Neural cell (in vitro differentiated cells): ENCODE measurements at regions not wholly inside any gene's neighbourhood (a gene's known extent, or its start where the extent isn't known, plus 50 kb on each side); places are given as distances from the start of the nearest gene placed in this dataset.

Experiments
- H2AFZ ChIP-seq: fragments of 200-600, 300-800 bp; sonication (generic), shearing (Covaris generic); 2 replicates; pipeline ENCODE4 v1.6.0; 2014; ENCODE audit warnings: low read depth, mild to moderate bottlenecking, antibody characterized with exemption, low read length, moderate library complexity
- H3F3A ChIP-seq: fragments of 200-600 bp; shearing (Covaris generic); 2 replicates; pipeline ENCODE4 v1.6.1; 2016; ENCODE audit warnings: mild to moderate bottlenecking, moderate library complexity, mixed read lengths, antibody characterized with exemption, low read length; ENCODE audit not compliant: insufficient read depth, poor library complexity, severe bottlenecking
- H3K27ac ChIP-seq: fragments of 200-600, 300-800 bp; sonication (generic), shearing (Covaris generic); 2 replicates; pipeline ENCODE4 v1.5.1; 2014; ENCODE audit warnings: mild to moderate bottlenecking, low read length, moderate library complexity
- H3K27me3 ChIP-seq: fragments of 300-800, 200-600 bp; sonication (generic), shearing (Covaris generic); 2 replicates; pipeline ENCODE4 v1.6.0; 2014; ENCODE audit warnings: mild to moderate bottlenecking, low read depth, low read length, moderate library complexity; ENCODE audit not compliant: insufficient read depth
- H3K36me3 ChIP-seq: fragments of 300-800, 200-600 bp; sonication (generic), shearing (Covaris generic); 2 replicates; pipeline ENCODE4 v1.5.1; 2014; ENCODE audit warnings: mild to moderate bottlenecking, antibody characterized with exemption, low read length, moderate library complexity; ENCODE audit not compliant: insufficient read depth
- H3K4me2 ChIP-seq: fragments of 300-800, 200-600 bp; sonication (generic), shearing (Covaris generic); 2 replicates; pipeline ENCODE4 v1.6.0; 2014; ENCODE audit warnings: mild to moderate bottlenecking, low read length
- H3K4me3 ChIP-seq: fragments of 300-800, 200-600 bp; sonication (generic), shearing (Covaris generic); 2 replicates; pipeline ENCODE4 v1.5.1; 2014; ENCODE audit warnings: mild to moderate bottlenecking, low read length, moderate library complexity
- H3K79me2 ChIP-seq: fragments of 200-600 bp; shearing (Covaris generic); replicated peaks from 2 replicates; pipeline ENCODE4 v1.6.0; 2014; ENCODE audit warnings: mild to moderate bottlenecking, low read length, moderate library complexity; ENCODE audit not compliant: insufficient read depth
- H3K9ac ChIP-seq: fragments of 300-800, 200-600 bp; sonication (generic), shearing (Covaris generic); 2 replicates; pipeline ENCODE4 v1.6.1; 2016; ENCODE audit warnings: mild to moderate bottlenecking, low read length, mixed read lengths
- H3K9me2 ChIP-seq: fragments of 200-600 bp; shearing (Covaris generic); 2 replicates; pipeline ENCODE4 v1.6.1; 2016; ENCODE audit warnings: mild to moderate bottlenecking, low read length, mixed read lengths; ENCODE audit not compliant: insufficient read depth
- H3K9me3 ChIP-seq: fragments of 200-600, 300-800 bp; sonication (generic), shearing (Covaris generic); 2 replicates; pipeline ENCODE4 v1.6.1; 2016; ENCODE audit warnings: mild to moderate bottlenecking, mixed run types, low read length, moderate library complexity, mixed read lengths
- H4K20me1 ChIP-seq: fragments of 200-600 bp; shearing (Covaris generic); 2 replicates; pipeline ENCODE4 v1.6.1; 2016; ENCODE audit warnings: mild to moderate bottlenecking, mixed run types; ENCODE audit not compliant: insufficient read depth
- EP300 ChIP-seq: fragments of 450-650 bp; conservative IDR thresholded peaks from 2 replicates; pipeline ENCODE4 v1.6.1; 2014; ENCODE audit warnings: antibody characterized with exemption, mild to moderate bottlenecking, moderate library complexity; ENCODE audit not compliant: poor library complexity, severe bottlenecking
- EZH2 ChIP-seq: fragments of 200-600, 300-800 bp; shearing (Covaris generic), sonication (generic); IDR thresholded peaks from 2 replicates; pipeline ENCODE4 v1.6.1; 2014; ENCODE audit warnings: antibody characterized with exemption, low read length, borderline replicate concordance, mild to moderate bottlenecking; ENCODE audit not compliant: insufficient read depth, poor library complexity, severe bottlenecking
- MXI1 ChIP-seq: fragments of 450-650 bp; conservative IDR thresholded peaks from 2 replicates; pipeline ENCODE4 v1.6.1; 2014; ENCODE audit warnings: antibody characterized with exemption, mild to moderate bottlenecking; ENCODE audit not compliant: poor library complexity, severe bottlenecking
- POLR2AphosphoS5 ChIP-seq: IDR thresholded peaks from 2 replicates; pipeline ENCODE4 v1.6.1; 2012
- RAD21 ChIP-seq: fragments of 450-650 bp; conservative IDR thresholded peaks from 2 replicates; pipeline ENCODE4 v1.6.1; 2014; ENCODE audit warnings: antibody characterized with exemption, mild to moderate bottlenecking, moderate library complexity
- SMC3 ChIP-seq: fragments of 450-650 bp; conservative IDR thresholded peaks from 2 replicates; pipeline ENCODE4 v1.6.1; 2014; ENCODE audit warnings: antibody characterized with exemption, mild to moderate bottlenecking, moderate library complexity; ENCODE audit not compliant: poor library complexity
- TAF1 ChIP-seq: IDR thresholded peaks from 2 replicates; pipeline ENCODE4 v1.6.1; 2012; ENCODE audit warnings: low read depth
- TF ChIP-seq, protein P1 (sequence below): IDR thresholded peaks from 2 replicates; pipeline ENCODE4 v1.6.1; 2012; ENCODE audit warnings: borderline replicate concordance
- TF ChIP-seq, protein P2 (sequence below): fragments of 450-650 bp; IDR thresholded peaks from 2 replicates; pipeline ENCODE4 v1.5.1; 2014; ENCODE audit warnings: antibody characterized with exemption, mild to moderate bottlenecking, moderate library complexity; ENCODE audit not compliant: poor library complexity, severe bottlenecking

DNA sequence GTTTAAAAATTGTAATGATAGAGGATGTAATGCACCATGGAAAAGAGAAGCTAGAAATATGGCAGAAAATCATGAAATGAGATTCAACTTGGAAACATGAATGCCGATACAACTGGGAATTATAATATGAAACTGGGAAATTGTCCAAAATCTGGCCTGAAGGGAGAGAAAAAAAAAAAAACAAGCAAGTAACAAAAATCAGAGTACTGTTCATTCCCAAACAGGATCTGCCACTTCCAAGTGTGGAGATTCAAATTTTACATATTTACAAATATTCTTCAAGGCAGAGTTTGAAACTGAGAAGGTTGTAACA, 56.6 kb upstream of the MOCS2 start:
- H3K36me3 ChIP-seq, result no peaks in the 10 kb centered on the region
- H3K9me3 ChIP-seq, result no peaks in the 10 kb centered on the region
- H3K4me3 ChIP-seq, result no peak overlapping the region
- no peaks in the 10 kb centered on the region for H3K9me2 ChIP-seq
- H2AFZ ChIP-seq, result no peak overlapping the region
- TF ChIP-seq SMC3 (no peak), TAF1 (no peak), POLR2AphosphoS5 (no peak), RAD21 (no peak), EP300 (no peak), MXI1 (no peak), EZH2 (no peak)
- TF ChIP-seq, protein P1, sequence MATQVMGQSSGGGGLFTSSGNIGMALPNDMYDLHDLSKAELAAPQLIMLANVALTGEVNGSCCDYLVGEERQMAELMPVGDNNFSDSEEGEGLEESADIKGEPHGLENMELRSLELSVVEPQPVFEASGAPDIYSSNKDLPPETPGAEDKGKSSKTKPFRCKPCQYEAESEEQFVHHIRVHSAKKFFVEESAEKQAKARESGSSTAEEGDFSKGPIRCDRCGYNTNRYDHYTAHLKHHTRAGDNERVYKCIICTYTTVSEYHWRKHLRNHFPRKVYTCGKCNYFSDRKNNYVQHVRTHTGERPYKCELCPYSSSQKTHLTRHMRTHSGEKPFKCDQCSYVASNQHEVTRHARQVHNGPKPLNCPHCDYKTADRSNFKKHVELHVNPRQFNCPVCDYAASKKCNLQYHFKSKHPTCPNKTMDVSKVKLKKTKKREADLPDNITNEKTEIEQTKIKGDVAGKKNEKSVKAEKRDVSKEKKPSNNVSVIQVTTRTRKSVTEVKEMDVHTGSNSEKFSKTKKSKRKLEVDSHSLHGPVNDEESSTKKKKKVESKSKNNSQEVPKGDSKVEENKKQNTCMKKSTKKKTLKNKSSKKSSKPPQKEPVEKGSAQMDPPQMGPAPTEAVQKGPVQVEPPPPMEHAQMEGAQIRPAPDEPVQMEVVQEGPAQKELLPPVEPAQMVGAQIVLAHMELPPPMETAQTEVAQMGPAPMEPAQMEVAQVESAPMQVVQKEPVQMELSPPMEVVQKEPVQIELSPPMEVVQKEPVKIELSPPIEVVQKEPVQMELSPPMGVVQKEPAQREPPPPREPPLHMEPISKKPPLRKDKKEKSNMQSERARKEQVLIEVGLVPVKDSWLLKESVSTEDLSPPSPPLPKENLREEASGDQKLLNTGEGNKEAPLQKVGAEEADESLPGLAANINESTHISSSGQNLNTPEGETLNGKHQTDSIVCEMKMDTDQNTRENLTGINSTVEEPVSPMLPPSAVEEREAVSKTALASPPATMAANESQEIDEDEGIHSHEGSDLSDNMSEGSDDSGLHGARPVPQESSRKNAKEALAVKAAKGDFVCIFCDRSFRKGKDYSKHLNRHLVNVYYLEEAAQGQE, result no peak
- TF ChIP-seq, protein P2, sequence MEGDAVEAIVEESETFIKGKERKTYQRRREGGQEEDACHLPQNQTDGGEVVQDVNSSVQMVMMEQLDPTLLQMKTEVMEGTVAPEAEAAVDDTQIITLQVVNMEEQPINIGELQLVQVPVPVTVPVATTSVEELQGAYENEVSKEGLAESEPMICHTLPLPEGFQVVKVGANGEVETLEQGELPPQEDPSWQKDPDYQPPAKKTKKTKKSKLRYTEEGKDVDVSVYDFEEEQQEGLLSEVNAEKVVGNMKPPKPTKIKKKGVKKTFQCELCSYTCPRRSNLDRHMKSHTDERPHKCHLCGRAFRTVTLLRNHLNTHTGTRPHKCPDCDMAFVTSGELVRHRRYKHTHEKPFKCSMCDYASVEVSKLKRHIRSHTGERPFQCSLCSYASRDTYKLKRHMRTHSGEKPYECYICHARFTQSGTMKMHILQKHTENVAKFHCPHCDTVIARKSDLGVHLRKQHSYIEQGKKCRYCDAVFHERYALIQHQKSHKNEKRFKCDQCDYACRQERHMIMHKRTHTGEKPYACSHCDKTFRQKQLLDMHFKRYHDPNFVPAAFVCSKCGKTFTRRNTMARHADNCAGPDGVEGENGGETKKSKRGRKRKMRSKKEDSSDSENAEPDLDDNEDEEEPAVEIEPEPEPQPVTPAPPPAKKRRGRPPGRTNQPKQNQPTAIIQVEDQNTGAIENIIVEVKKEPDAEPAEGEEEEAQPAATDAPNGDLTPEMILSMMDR, result no peak
- no peaks in the 10 kb centered on the region for H4K20me1 ChIP-seq
- no peak overlapping the region for H3K9ac ChIP-seq
- no peaks in the 10 kb centered on the region for H3F3A ChIP-seq
- no peak overlapping the region for H3K4me2 ChIP-seq
- no peak overlapping the region for H3K27ac ChIP-seq
- no peaks in the 10 kb centered on the region for H3K27me3 ChIP-seq
- no peaks in the 10 kb centered on the region for H3K79me2 ChIP-seq

DNA sequence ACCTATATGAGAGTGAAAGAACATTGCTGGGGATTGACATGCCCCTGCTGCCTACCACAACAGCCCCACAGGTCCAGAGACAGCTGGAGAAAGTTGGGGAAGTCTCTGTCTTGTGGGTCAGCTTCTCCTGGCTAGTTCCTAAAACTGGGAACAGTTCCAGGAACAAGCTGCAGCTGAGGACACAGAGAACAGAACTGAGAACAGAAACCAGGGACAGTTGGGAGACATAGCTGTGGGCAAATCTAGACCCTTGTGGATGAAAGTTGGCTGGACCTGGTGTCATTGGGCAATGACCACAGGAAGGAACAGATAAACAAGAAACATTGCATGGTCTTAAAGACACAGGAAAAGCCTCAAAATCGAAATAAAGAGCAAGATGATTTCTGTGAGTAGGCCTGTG, 58.3 kb upstream of the MOCS2 start:
- H3K36me3 ChIP-seq, result no peaks in the 10 kb centered on the region
- H3F3A ChIP-seq, result no peaks in the 10 kb centered on the region
- H3K79me2 ChIP-seq, result no peaks in the 10 kb centered on the region
- no peak overlapping the region for H3K9ac ChIP-seq
- TF ChIP-seq, protein P2, result no peak
- TF ChIP-seq EZH2 (no peak), TAF1 (no peak), SMC3 (no peak), RAD21 (no peak), MXI1 (no peak), POLR2AphosphoS5 (no peak), EP300 (no peak)
- TF ChIP-seq, protein P1, result no peak
- no peak overlapping the region for H2AFZ ChIP-seq
- no peak overlapping the region for H3K27ac ChIP-seq
- H3K4me3 ChIP-seq, result no peak overlapping the region
- no peaks in the 10 kb centered on the region for H3K9me2 ChIP-seq
- no peak overlapping the region for H3K4me2 ChIP-seq
- H4K20me1 ChIP-seq, result no peaks in the 10 kb centered on the region
- H3K27me3 ChIP-seq, result no peaks in the 10 kb centered on the region
- H3K9me3 ChIP-seq, result no peaks in the 10 kb centered on the region
